BJ (cell line): ENCODE measurements at regions not wholly inside any gene's neighbourhood (a gene's known extent, or its start where the extent isn't known, plus 50 kb on each side); places are given as distances from the start of the nearest gene placed in this dataset.

Source experiments
- CTCF ChIA-PET: fragments of 350-600 bp; formaldehyde crosslinking; extraction: SDS; loops from one replicate; lab custom pipeline; 2021; ENCODE audit warnings: antibody characterized with exemption, inconsistent platforms; lab: Yijun Ruan, JAX
- POLR2A ChIA-PET: fragments of 300-600 bp; sonication (Branson Sonifier 250); formaldehyde crosslinking; extraction: SDS; loops from one replicate; lab custom pipeline; 2021; ENCODE audit warnings: antibody characterized with exemption; lab: Charles Lee
- DNase-seq: peaks from one replicate; pipeline ENCODE4 v3.0.0-alpha.2; 2011; ENCODE audit warnings: low read depth
- H3K27me3 ChIP-seq: 2 replicates; pipeline ENCODE4 v1.6.0; 2011; ENCODE audit warnings: low read length; ENCODE audit not compliant: control insufficient read depth, insufficient read depth
- H3K36me3 ChIP-seq: 2 replicates; pipeline ENCODE4 v1.5.1; 2011; ENCODE audit warnings: low read length; ENCODE audit not compliant: control insufficient read depth, insufficient read depth
- H3K4me3 ChIP-seq: 2 replicates; pipeline ENCODE4 v1.5.1; 2011; ENCODE audit warnings: low read depth, mild to moderate bottlenecking, control low read depth, low read length
- TF ChIP-seq, protein P1 (sequence below): IDR thresholded peaks from 2 replicates; pipeline ENCODE4 v1.5.1; 2011; ENCODE audit warnings: low read depth, mild to moderate bottlenecking, control low read depth, inconsistent platforms, low read length, moderate library complexity; ENCODE audit not compliant: insufficient read depth

DNA sequence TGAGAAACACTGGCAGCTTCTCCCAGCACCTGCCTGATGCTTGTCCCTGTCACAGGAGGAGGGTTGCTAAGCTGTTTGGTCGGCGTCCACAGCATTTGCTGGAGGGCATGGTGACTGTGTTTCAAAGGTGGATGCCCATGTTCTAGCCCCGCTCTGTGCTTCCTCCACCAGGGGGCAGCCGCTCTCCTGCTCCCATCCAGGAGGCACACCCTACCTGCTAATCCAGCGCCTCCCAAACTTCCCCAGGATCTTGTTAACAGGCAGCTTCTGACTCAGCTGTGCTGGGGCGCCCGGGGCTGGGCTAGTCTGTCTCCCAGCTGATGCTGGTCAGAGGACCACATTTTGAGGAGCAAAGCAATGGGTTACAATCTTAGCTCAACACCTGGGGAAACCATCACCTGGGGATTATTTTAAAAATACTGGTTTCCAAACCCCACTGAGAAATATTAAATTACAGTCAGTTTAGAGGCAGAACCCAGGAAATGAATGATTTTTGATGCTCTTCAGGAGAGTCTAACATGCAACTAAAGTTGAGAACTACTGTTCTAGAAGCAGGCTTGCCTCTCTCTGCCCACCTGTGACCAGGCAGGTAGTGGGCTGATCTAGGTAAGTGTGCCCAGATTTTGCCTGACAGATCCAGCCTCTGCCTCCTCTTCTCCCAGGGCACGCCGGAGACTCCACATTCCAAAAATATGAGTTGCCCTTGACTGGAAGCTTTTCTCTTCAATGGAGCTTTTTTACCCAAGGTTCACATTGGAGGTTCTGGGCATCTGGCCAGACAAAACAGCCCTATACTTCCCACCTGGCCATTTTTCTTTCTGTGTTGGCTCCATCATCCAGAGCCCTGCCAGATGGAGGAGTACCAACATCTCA, 92.7 kb upstream of the GPR26 start:
- Histone ChIP-seq H3K4me3 (no peak overlapping the region), H3K36me3 (no peaks in the 10 kb centered on the region), H3K27me3 (no peaks in the 10 kb centered on the region)
- no peak for DNase-seq
- CTCF ChIA-PET = interaction anchor here (0.8 to 2.4 kb wide), 11 partner anchors 9 to 816 kb away, joined by 3 to 13 read pairs (median 5); no protein-coding TSS in a partner anchor
- TF ChIP-seq, protein P1, sequence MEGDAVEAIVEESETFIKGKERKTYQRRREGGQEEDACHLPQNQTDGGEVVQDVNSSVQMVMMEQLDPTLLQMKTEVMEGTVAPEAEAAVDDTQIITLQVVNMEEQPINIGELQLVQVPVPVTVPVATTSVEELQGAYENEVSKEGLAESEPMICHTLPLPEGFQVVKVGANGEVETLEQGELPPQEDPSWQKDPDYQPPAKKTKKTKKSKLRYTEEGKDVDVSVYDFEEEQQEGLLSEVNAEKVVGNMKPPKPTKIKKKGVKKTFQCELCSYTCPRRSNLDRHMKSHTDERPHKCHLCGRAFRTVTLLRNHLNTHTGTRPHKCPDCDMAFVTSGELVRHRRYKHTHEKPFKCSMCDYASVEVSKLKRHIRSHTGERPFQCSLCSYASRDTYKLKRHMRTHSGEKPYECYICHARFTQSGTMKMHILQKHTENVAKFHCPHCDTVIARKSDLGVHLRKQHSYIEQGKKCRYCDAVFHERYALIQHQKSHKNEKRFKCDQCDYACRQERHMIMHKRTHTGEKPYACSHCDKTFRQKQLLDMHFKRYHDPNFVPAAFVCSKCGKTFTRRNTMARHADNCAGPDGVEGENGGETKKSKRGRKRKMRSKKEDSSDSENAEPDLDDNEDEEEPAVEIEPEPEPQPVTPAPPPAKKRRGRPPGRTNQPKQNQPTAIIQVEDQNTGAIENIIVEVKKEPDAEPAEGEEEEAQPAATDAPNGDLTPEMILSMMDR = peak; percentile 60
- POLR2A ChIA-PET = interaction anchor here (0.6 kb wide), 1 partner anchor 196 kb away, joined by 3 read pairs; no protein-coding TSS in a partner anchor

DNA sequence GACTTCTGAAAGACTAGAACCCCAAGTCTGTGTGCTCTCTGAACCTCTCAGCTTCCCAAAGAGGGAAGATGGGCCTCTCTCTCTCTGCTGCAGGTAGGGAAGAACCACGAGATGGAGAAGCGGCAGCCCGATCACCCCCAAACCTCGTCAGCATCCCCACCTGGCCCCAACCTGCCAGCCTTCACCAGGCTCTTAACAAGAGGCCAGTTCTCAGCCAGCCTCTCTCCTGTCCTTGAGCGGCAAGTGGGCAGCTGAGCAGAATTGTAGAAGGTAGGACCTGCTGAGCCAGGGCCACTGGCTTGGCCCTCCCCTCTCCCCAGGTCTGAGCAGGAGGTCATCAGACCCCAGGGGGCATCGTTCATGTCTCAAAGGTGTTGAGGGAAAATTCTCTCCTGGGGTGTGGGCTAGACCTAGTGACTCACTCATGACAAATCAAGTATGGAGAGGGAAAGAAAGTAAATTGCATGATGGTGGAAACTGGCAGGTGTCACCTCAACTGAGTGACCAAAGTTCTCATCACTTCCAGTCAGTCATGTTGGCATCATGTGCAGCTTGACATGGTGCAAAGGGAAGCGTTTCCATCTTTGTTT, 92.0 kb upstream of the GPR26 start:
- TF ChIP-seq, protein P1 = no peak
- Histone ChIP-seq H3K27me3 (no peaks in the 10 kb centered on the region; the same call in 1 of the 2 replicates), H3K4me3 (no peak overlapping the region), H3K36me3 (no peaks in the 10 kb centered on the region)
- POLR2A ChIA-PET = no interaction called here
- CTCF ChIA-PET = interaction anchor here (0.8 to 2.4 kb wide), 7 partner anchors 9 to 815 kb away, joined by 3 to 13 read pairs (median 5); no protein-coding TSS in a partner anchor
- no peak for DNase-seq

DNA sequence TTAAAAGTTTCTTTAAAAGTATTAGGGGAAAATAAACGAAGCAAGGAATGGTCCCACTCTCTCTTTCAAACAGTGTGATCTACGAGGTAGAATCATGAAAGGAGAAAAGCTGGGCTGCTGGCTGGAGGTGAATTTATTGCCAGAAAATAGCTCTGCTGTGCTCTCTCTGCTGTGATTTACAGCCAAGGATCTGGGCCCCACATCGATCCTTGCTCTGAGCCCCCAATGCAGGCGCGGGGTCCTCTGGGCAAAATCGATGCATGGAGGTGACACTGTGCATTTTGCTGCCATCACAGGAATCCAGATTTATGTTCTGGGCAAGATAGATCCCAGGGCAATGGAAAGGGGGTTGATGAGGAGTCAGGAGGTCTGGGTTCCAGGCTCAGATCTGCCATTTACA, 91.0 kb upstream of the GPR26 start:
- Histone ChIP-seq H3K4me3 (no peak overlapping the region), H3K36me3 (no peaks in the 10 kb centered on the region), H3K27me3 (no peaks in the 10 kb centered on the region; the same call in 1 of the 2 replicates)
- TF ChIP-seq, protein P1 = no peak
- POLR2A ChIA-PET = no interaction called here
- CTCF ChIA-PET = interaction anchor here (1.0 to 1.8 kb wide), 3 partner anchors 11 to 814 kb away, joined by 3 to 5 read pairs (median 3); no protein-coding TSS in a partner anchor
- no peak for DNase-seq

DNA sequence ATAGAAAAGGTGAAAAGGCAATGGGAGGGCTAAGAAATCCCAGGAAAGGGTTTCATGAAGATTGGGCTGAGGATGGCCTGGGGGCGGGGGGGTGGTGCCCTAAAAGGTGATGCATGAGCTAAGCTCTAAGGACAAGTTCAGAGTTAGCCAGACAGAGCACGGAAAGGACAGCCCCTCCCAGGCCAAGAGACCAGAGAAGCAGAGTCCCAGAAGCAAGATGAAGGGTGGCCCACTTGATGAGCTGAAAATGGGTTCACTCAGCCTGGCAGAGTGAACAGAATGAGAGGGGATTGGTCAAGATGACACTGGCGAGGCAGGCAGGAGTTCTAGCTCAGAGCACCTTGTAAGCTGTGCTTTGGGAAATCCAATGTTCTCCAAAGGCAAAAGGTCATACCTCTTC, 89.4 kb upstream of the GPR26 start:
- Histone ChIP-seq H3K4me3 (no peak overlapping the region), H3K36me3 (no peaks in the 10 kb centered on the region), H3K27me3 (no peaks in the 10 kb centered on the region; the same call in 1 of the 2 replicates)
- no peak for DNase-seq
- CTCF ChIA-PET = interaction anchor here (1.6 kb wide), 1 partner anchor 395 kb away, joined by 3 read pairs; no protein-coding TSS in a partner anchor
- TF ChIP-seq, protein P1 = no peak
- POLR2A ChIA-PET = no interaction called here
